Astrocyte of the cerebellum (primary cell): ENCODE measurements at regions not wholly inside any gene's neighbourhood (a gene's known extent, or its start where the extent isn't known, plus 50 kb on each side); places are given as distances from the start of the nearest gene placed in this dataset.

ENCODE experiments used
- DNase-seq: peaks from one replicate; pipeline ENCODE4 v3.0.0-alpha.2; 2011; ENCODE audit warnings: low read depth
- H3K4me3 ChIP-seq: 2 replicates; pipeline ENCODE4 v1.5.1; 2011; ENCODE audit warnings: mild to moderate bottlenecking, low read depth, low read length, moderate library complexity
- CTCF ChIP-seq: IDR thresholded peaks from 2 replicates; pipeline ENCODE4 v1.5.1; 2012; ENCODE audit warnings: low read length, low read depth, moderate library complexity, mild to moderate bottlenecking; ENCODE audit errors: missing control alignments
- in situ Hi-C: cut with HindIII; loops from 2 replicates; pipeline ENCODE4 v1.10.0; 2017; ENCODE audit warnings: low sequenced_read_pairs

GRCh38 chr14:65184032-65184764, 81.9 kb upstream of the MAX start:
- H3K4me3 ChIP-seq: no peak overlapping the region
- in situ Hi-C loops: no loop called here
- no peak for TF ChIP-seq CTCF
- DNase-seq: no peak

- DNase-seq: no peak
- TF ChIP-seq CTCF: no peak
- no peak overlapping the region for H3K4me3 ChIP-seq
- in situ Hi-C loops: no loop called here
Measured at GRCh38 chr14:65185829-65186228, 83.5 kb upstream of the MAX start.

- no peak for DNase-seq
- no peak for TF ChIP-seq CTCF
- H3K4me3 ChIP-seq: no peak overlapping the region
- in situ Hi-C loops: no loop called here
Measured at GRCh38 chr14:65186951-65187350, 84.6 kb upstream of the MAX start.

GRCh38 chr14:65187421-65188049, 85.2 kb upstream of the MAX start:
- in situ Hi-C loops: no loop called here
- no peak for DNase-seq
- no peak overlapping the region for H3K4me3 ChIP-seq
- no peak for TF ChIP-seq CTCF

- no peak for DNase-seq
- H3K4me3 ChIP-seq: no peak overlapping the region
- in situ Hi-C loops: no loop called here
- no peak for TF ChIP-seq CTCF
Measured at GRCh38 chr14:65190312-65190711, 88.0 kb upstream of the MAX start.

GRCh38 chr14:65191716-65192115, 89.4 kb upstream of the MAX start:
- TF ChIP-seq CTCF: no peak
- H3K4me3 ChIP-seq: no peak overlapping the region
- in situ Hi-C loops: no loop called here
- no peak for DNase-seq
